Stimulated activated CD4-positive, alpha-beta T cell treated with anti-CD3 and anti-CD28 coated beads, TNF-alpha, amount 100 ng/mL, for 48 hours (primary cell): ENCODE measurements at regions not wholly inside any gene's neighbourhood (a gene's known extent, or its start where the extent isn't known, plus 50 kb on each side); places are given as distances from the start of the nearest gene placed in this dataset.
"Not testable (repeated sequence)": the region's sequence is repeated elsewhere in the genome, so short reads cannot be mapped to it uniquely, and the experiment has no call there.

Experiments used
- DNase-seq, 3 donors: peaks; one replicate each; pipeline ENCODE4 v3.0.0-alpha.2; 2020; ENCODE audit warnings: low read depth in 3 of 3

DNA sequence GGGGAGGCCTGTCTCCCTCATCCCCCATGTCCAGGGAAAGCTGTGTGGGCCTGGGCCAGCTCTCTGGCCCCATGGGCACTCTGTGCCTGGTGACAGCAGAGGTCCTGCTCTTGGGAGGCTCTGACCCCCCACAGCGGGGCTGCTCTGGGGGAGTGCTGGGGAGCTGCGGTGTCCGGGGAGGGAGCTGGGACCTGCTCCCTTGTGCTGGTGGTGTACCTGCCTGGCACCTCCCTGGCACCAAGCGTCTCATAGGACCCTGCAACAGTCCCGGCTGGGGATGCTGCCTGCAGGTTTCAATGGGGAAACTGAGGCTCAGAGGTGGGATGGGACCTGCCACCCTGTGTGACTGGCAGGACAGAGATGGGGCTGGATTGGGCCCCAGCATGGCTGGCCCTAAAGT lies 111.3 kb downstream of the KIF26A start:
- no peak for DNase-seq

DNA sequence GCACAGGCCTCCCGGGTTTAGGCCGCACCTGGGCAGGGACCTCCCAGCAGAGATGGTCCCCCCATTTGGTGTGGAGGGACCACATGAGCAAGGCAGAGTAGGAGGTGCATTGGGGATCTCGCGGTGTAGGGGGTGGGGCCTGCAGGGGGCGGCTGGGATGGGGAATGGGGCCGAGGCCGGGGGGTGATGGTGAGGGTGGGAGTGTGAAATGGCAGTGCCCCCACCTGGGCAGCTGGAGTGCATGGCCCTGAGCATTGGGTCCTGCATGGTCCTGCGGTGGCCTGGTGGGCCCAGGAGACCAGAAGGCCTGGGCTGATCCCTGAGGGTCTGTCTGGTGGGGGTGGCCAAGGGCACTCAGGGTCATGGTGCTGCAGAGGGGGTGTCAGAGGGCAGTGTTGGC lies 111.8 kb downstream of the KIF26A start:
- DNase-seq: no peak

DNA sequence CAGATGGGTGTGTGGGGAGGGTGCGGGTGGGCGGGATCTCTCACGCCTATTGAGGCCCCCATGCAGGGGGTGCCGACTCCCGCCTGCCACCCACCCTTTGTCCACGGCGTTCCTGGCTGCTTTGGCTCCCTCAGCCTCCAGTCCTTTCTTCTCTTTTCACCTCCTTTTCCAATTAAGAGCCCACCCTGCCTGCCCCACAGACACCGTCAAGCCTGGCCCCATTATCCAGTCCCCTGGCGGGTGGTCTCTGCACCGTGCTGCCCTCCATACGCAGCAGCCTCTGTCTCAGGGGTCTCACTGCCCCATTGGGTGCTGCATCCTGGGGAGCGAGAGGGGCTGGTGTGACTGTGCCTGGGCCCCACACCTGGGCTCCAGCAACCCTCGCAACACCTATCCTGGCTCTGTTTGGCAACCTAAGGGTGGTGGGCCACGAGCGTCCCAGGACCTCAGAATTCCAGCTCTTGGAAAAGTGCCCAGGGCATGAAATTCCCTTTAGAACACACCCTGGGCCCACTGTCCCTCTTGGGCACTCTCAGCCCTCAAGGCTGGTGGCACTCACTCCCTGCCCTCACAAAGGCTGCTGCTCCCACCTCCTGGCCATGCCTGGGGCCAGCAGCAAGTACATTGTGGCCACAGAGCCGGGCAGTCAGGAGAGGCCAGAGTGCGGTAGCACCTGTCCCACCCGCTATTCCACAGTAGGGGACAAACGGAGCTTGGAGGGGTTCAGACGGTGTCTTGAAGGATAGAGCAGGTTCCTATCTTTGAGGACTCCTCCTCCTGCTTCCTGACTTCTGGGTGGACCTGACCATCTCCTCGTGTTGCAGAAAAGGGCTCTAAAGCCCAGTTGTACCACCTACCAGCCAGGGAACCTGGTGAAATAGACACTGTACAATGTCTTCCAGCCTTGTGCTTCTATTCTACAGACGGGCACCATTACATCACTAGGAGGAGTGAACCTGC lies 114.1 kb downstream of the KIF26A start:
- no peak for DNase-seq

DNA sequence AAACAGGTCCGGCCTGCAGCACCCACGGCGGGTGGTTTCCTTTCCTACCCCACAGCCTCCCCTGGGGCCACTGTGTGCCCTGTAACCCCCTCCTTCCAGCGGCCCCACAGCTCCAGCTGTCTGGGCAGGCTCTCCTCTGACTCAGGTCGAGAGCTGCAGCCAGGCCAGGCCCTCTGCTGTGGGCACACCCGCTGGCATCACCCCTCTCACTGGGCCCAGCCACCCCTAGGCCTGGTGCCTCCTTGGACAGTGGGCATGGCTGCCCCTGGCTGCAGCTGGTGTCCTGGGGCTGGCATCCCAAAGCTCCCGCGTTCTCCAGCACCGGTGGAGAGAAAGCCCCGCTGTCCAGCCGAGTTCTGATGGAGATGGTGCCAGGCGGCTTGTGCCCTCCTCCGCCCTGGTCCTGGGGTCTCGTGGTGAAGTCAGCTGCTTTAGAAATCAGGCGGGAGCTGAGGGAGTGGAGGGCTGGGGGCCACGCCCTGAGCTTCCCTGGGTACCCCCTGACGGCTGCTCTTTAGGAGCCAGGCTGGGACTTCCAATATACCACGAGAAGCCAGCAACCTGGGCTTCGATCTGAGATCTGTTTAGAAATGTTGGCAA lies 114.9 kb downstream of the KIF26A start:
- DNase-seq: no peak

DNA sequence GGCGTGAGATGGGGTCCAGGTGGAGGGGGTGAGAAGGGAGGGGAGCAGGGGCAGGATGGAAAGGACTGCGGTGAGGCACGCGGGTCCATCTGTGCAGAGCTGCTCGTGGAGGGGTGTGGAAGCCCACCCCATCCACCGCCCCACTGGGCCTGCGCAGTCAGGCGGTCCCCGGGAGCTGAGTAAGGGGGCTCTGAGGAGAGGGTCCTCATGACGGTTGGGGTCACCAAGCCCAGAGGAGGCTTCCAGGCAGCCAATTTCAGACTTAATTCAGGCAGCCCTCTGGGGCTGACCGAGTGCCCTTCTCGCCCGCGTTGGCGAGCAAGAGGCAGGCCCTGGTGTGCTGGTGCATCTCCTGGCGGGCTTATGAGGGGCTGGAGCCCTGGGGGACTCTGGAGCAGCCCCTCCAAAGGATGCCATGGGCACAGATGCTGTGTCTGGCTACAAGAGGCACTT lies 115.5 kb downstream of the KIF26A start:
- DNase-seq: no peak

DNA sequence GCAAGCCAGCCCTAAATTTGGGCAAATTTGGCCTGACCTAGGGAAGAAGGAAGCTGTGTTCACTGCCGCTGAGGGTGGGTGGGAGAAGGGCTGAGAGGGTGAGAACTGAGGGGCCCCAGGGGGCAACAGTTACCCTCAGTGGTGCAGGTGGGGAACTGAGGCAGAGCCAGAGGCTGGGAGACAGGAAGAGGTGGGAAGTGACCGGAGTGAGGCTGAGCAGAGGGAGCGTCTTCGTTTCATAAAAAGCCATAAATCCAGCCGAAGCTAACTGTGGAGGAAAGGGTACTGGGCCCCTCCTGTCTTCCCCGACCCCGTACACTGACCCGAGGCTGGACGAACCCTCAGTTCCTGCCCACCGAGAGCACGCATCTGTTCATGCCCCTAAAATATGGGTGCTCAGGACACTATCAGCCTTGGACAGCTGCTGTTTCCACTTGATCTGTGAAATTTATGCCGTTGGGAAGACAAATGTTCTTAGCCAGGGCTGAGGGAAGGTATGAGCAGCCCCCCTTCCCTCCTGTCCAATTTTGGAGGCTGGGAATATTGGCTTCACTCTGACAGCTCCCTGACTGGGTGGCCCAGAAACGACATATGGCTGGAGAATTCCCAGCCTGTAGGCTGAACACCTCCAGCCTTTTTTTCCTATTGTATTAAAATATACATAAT lies 116.5 kb downstream of the KIF26A start:
- no peak for DNase-seq

DNA sequence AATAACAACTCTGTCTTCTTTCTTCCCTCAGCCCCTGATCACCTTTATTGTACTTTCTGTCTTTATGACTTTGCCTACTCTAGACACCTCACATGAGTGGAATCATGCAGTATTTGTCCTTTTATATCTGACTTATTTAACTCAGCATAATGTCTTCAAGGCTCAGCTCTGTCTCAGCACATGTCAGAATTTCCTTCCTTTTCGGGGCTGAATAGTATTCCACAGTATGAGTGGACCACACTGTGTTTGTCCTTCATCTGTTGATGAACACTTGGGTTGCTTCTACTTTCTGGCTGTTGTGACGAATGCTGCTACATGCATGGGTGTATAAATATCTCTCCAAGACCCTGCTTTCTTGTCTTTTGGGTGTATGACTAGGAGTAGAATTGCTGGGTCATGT lies 117.6 kb downstream of the KIF26A start:
- DNase-seq: no peak

DNA sequence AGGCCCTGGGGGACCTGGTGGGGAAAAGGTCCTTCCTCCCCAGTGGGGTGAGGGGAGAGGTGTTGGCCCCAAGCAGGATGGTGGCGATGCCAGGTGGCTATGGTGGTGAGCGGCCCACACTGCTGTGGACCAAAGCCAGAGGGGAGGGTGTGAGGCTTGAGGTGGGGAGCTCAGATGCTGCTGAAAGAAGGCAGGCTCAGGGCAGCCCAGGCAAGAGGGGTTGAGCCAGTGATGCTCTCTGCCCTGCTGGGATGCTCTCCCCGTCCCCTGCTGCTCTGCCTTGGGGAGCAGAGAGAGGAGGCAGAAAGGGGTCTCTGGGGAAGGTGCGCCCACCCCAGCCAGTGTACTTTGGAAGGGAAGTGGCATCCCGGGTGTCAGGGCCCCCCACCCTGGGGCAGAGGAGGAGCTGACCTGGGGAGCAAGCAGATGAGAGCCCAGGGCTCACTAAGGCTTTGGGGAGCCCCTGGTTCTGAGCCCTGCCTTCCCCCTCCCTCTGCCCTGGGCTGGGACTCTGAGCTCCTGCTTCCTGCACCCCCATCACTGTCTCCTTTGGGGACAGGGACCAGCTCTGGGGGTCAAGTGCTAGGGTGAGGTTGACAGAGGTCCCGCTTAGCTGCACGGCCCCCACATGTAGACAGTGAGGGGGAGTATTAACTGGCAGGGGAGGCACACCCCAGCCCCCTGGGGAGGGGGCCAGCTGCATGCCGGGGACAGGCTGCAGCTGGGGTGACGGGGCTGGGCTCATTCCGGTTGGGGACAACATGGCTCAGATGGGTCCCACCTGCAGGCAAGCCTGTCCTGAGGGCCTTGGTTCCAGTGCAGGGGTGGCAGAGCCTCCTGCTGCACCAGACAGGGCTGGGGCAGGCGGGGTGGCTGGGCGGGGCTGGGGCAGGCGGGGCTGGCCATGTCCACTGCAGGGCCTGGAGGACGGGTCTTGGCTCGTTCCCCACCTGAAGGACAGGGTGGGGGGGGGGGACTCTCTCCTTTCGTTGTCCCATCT lies 124.4 kb downstream of the KIF26A start:
- DNase-seq: no peak

DNA sequence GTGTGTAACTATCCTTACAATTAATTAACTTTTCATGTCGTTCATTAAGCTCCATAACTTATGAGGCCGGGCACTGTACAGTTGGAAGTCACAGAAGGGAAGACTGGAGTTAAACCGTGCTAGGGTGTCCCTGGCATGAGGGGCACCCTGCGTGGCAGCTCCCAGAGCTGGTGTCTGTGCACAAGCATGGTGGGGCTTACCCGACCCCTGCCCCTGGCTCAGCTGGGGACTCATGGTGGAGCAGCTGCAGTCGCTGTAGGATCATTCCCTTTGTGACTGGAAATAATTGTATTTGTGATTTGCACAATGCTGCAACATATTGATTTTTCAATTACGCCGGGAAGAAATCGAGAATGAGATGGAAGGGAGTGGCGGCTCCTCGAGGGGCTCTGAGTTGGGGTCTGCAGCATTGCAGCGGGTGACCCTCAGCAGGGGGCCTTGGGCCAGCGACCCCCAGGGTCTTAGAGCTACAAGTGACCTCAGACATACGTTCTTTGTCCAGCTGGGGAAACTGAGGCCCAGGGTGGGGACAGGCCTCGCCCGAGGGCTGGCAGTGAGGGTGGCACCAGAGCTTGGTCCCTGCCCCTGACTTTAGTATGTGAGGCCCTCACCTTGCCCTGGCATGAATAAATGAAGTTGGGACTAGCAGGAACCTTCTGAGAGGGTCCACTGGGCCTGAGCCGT lies 125.4 kb downstream of the KIF26A start:
- no peak for DNase-seq

DNA sequence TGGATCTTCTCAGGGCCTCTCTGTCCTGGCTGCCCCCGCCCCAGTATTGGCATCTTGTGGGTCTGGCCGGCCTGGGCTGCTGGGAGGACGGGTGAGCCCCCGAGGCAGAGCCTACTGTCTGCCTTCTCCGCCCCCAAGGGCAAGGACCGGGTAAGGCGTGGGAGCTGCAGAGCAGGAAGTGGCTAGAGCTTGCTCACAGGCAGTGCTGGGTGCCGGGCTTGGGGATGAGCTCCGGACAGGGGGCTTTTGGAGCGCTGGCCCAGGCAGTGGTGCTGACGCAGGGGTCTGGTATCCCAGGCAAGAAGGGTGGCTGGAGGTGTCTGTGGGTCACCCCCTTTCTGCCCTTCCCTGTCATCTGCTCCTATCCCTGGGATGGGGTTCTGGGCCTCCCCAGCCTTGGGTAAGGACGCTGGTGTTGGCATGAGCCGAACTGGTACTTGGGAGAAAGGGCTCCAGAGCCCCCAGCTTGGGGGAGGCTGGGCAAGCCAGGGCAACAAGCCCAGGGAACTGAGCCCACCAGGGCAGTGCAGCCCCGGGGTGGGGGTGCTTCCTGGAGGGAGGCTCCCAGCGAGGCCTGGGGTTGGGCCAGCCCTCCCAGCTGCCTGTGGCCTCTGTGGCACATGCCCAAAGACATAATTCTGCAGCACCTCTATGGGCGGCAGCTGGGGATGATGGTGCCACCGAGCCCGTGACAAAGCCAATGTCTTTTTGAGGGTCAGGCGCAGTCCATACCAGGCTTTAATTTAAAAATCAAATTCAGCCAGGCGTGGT lies 126.3 kb downstream of the KIF26A start:
- no peak for DNase-seq

DNA sequence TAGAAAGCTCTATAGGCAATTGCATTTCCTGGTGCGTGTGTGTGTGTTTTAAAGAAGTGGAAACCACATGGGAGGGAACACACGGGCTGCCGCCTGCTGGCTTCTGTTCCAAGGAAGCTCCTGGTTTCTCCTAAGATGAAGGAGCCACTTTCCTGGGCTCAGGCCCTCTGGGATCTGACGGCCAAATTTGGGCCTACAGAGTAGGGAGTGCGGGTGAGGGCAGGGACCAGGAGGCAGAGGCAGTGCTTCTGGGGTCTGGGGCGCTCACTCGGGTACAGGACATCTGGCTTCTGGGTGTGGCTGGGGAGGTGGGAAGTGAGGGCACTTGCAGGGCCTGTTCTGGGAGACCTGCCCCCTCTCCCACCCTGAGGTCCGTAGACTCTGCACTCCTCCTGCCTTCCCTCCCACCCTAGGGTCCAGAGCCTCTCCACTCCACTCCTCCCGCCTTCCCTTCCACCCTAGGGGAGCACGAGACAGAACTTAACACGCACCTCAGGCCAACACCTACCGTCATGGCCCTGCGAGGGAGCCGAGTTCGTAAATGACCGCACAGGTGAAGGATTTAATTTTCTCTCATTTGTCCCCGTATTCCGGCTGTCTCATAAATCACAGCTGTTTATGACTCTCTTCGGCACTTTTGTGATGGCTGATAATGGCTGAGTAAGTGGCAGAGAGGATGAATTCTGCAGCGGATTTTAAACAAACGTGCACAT lies 127.7 kb downstream of the KIF26A start:
- DNase-seq: no peak

DNA sequence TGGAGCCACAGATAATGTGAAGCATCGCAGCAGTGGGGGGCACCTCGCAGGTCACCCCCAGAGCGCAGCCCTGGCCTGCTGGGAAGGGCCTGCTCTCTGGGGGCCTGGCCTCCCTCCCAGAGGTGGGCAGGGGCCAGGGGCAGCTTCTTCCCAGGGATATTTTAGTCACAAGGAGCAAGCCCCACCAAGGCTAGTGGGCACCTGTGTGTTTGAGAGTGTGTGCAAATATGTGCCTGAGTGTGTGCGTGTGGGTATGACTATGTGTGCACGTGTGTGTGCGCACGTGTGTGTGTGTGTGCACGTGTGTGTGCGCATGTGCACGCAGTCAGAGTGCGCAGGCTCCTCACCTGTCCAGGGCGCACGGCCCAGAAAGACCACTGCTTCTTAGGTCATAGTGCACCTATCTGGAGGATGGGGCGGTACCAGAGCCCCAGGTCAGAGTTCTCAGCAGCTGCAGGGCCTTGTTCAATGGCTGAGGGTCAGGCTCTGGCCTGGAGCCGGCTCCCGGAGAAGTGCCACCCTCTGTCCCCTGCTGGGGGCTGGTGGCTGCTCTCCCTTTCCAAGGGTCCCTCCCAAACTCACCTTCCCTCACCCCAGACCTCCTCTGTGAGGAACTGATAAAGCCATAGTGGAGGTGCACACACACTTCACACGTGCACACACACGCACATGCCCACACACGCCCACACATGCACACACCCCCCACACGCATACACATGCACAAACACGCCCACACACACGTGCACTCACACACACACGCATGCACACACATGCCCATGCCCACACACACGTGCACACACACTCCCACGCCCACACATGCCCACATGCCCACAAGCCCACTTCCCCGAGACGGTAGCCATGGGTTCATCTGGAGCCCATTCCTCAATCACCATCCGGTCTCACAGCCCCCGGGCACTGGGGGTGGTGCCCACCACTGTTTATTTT lies 128.5 kb downstream of the KIF26A start:
- no peak for DNase-seq

DNA sequence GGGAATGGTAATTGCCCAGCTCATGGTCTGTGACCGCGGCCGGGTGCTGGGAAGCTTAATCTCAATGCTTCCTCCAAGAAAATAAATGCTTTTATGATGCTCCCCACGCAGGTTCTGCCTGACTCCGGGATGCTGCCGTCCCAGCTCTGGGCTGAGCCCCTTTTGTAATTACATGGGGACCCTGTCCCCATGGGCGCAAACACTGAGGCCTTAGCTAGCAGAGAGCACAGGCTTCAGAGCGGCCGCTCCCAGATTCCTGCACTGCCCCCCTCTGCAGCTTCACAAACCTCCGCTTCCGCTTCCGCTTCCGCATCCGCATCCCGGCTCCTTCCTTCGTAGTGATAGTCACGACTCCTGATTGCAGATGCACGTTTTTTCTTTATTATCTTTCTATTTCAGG lies 129.5 kb downstream of the KIF26A start:
- DNase-seq: no peak

DNA sequence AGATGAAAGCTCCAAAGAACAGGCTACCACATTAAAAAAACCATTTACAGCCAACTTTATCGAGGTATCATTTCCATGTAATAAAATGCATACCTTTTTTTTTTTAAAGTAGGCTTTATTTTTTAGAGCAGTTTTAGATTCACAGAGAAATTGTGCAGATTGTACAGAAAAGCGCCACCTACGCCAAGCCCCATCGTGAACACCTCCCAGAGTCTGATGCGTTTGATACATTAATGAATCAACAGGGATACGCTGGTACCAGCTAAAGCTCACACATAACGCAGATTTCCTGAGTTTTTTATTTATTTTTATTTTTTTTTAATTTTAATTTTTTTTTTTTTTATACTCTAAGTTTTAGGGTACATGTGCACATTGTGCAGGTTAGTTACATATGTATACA lies 129.9 kb downstream of the KIF26A start:
- DNase-seq: no peak

DNA sequence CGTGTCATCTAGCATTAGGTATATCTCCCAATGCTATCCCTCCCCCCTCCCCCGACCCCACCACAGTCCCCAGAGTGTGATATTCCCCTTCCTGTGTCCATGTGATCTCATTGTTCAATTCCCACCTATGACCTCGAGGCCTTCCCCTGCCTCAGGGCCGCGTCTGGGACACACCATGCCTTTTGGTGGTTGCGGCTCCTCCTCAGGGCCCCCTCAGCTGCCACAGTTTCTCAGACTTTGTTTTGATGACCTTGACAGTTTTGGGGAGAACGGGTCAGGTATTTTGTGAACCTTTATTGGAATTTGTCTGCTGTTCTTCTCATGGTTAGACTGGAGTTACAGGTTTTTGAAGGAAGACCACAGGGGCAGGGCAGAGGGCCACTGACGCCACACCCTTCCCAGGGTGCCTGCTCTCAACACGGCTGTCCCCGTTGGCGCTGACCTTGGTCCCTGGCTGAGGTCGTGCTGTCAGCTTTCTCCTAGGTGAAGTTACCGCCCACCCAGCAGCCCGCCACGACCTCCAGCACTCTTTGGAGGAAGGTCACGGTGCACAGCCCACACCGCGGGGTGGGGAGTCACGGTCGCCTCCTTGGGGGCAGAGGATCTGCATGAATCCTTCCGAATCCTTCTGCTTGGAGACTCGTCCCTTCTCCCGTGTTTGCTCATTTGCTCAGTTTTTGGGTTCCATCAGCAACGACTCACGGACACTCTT lies 130.5 kb downstream of the KIF26A start:
- no peak for DNase-seq

DNA sequence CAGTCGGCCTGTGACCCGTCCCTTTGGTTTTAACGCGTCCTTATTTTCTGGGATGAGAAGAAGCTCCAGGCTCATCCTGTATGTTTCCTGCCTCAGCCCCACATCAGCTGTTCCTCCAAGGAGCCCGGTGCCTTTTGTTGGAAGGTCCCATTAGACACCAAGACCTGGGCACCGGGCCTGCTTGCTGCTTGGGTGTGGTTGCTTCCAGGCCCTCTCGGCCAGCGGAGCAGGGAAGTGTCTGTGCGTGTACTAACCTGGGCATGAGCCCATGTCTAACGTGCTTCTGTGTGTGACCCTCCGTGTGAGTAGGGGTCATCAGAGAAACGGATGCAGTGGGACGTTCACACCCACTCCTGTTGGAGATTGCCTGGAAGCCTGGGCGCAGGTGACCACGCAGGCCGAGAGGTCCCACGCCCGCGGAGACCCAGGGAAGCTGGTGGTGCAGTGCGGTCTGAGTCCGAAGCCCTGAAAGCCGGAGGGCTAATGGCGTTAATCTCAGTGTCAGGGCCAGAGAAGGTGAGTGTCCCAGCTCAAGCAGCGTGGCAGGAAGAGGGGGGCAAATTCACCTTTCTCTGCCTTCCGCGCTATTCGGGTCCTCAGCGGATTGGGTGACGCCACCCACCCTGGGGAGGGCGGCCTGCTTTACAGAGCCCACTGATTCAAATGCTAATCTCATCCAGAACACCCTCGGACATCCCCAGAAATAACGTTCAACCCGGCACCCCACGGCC lies 131.3 kb downstream of the KIF26A start:
- DNase-seq: not testable (repeated sequence)

DNA sequence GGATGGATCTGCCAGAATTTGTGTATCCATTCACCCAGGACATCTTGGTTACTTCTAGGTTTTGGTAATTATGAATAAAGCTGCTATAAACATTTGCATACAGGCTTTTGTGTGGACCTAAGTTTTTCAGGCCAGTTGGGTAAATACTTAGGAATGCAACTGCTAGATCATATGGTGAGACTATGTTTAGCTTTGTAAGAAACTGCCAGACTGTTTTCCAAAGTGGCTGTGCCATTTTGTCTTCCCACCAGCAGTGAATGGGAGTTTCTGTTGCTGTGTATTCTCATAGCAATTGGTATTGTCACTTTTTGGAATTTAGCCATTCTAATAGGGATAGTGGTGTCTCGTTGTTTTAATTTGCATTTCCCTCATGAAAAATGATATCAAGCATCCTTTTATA lies 133.0 kb downstream of the KIF26A start:
- no peak for DNase-seq
